ENCODE measurements at regions not wholly inside any gene's neighbourhood (a gene's known extent, or its start where the extent isn't known, plus 50 kb on each side); places are given as distances from the start of the nearest gene placed in this dataset.

GRCh38 chr7:131196803-131197202 lies 130.9 kb upstream of the MKLN1 start:
- no peak overlapping the region for H3K4me3 ChIP-seq (ENCODE audit: low read depth, low read length)
- no peak for DNase-seq (ENCODE audit: low read depth)
- no peak for TF ChIP-seq CTCF (conservative IDR thresholded peaks at IDR 0.05; ENCODE audit: low read depth, low read length)

GRCh38 chr7:131197920-131198615 lies 129.6 kb upstream of the MKLN1 start:
- DNase-seq (ENCODE audit: low read depth) = no peak
- no peak for TF ChIP-seq CTCF (conservative IDR thresholded peaks at IDR 0.05; ENCODE audit: low read depth, low read length)

GRCh38 chr7:131202451-131202850 lies 125.2 kb upstream of the MKLN1 start:
- no peak overlapping the region for H3K4me3 ChIP-seq (ENCODE audit: low read depth, low read length)
- no peak for TF ChIP-seq CTCF (conservative IDR thresholded peaks at IDR 0.05; ENCODE audit: low read depth, low read length)
- DNase-seq (ENCODE audit: low read depth) = no peak

More at GRCh38 chr7:131197920-131198615, 129.6 kb upstream of the MKLN1 start:
- H3K4me3 ChIP-seq (ENCODE audit: low read depth, low read length) = no peak overlapping the region

GRCh38 chr7:131203291-131203976 lies 124.2 kb upstream of the MKLN1 start:
- H3K4me3 ChIP-seq (ENCODE audit: low read depth, low read length) = no peak overlapping the region
- DNase-seq (ENCODE audit: low read depth) = no peak
- TF ChIP-seq CTCF (conservative IDR thresholded peaks at IDR 0.05; ENCODE audit: low read depth, low read length) = no peak

DNA sequence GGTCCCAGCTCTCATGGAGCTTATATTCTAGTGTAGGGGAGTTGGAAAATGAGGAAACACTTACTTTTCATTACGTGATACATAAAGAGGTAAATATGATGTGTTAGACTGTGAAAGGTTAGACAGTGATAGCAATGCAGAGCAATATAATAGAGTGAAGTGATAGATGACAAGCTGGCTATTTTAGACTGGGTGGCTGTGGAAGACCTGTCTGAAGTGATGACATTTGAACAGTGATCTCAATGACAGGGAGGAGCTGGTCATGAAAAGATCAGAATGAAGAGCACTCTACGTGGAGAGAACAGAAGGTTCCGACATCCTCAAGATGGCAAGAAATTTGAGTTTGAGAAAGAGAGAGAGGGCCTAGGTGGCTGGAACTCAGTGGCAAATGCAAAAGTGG lies 118.9 kb upstream of the MKLN1 start:
- H3K4me3 ChIP-seq (ENCODE audit: low read depth, low read length) = no peak overlapping the region
- DNase-seq (ENCODE audit: low read depth) = no peak
- TF ChIP-seq CTCF (conservative IDR thresholded peaks at IDR 0.05; ENCODE audit: low read depth, low read length) = no peak

GRCh38 chr7:131210618-131211017 lies 117.1 kb upstream of the MKLN1 start:
- TF ChIP-seq CTCF (conservative IDR thresholded peaks at IDR 0.05; ENCODE audit: low read depth, low read length) = no peak
- no peak overlapping the region for H3K4me3 ChIP-seq (ENCODE audit: low read depth, low read length)
- DNase-seq (ENCODE audit: low read depth) = no peak

- TF ChIP-seq CTCF (conservative IDR thresholded peaks at IDR 0.05; ENCODE audit: low read depth, low read length) = no peak
- no peak for DNase-seq (ENCODE audit: low read depth)
- no peak overlapping the region for H3K4me3 ChIP-seq (ENCODE audit: low read depth, low read length)
Observed at GRCh38 chr7:131211500-131211899, 116.2 kb upstream of the MKLN1 start.

All from epithelial cell of proximal tubule (primary cell).